ENCODE measurements at regions not wholly inside any gene's neighbourhood (a gene's known extent, or its start where the extent isn't known, plus 50 kb on each side); places are given as distances from the start of the nearest gene placed in this dataset.

DNA sequence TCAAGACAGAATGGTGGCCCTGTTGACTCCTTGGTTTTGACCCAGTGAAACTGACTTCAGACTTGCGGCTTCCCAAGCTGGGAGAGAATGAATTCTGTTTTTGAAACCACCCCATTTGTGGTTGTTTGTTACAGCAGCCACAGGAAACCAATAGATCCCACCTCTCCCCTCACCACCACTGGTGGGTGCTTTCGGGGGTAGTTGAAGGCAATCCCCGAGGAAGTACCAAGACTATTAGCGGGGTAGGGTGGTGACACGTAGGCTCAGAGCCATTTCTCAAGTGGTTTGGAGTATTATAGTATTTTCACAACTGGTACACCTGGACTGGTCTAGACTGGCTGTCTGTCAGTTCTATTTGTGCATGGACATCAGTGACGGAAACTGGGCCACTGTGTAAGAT, 189.1 kb upstream of the RBPJ start:
- no peak for DNase-seq
- H3K27me3 Mint-ChIP-seq, result peaks cover 7% of the 10 kb centered on the region
- peaks cover 13% of the 10 kb centered on the region for H3K9me3 Mint-ChIP-seq
- H3K36me3 Mint-ChIP-seq (ENCODE audit: low read depth), result no peaks in the 10 kb centered on the region
- H3K4me1 Mint-ChIP-seq (ENCODE audit: low read depth), result peaks cover 45% of the 10 kb centered on the region
- H3K4me3 Mint-ChIP-seq, result no peak overlapping the region
- H3K27ac Mint-ChIP-seq, result peak overlapping the region; percentile 23

DNA sequence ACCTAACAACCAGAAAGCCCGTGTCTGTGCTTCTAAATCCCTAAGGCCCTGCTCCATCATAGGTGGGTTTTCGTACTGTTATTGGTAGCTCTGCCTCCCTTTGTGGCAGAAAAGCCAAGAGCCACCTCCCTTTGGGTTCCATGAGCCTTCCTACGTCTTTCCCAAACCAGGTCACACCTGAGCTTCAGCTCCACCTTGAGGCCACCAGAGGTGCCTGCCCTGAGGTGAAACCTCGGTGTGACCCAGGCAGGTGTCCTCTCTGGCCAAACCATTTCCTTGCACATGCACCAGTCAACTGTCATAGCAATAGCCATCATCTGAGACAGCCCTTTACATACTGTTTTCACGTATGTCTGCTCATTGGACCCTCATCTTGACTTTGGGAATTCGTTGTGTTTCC, 188.0 kb upstream of the RBPJ start:
- peaks cover 13% of the 10 kb centered on the region for H3K9me3 Mint-ChIP-seq
- DNase-seq, result no peak
- no peaks in the 10 kb centered on the region for H3K36me3 Mint-ChIP-seq (ENCODE audit: low read depth)
- H3K4me3 Mint-ChIP-seq, result no peak overlapping the region
- peaks cover 5% of the 10 kb centered on the region for H3K27me3 Mint-ChIP-seq
- peaks cover 45% of the 10 kb centered on the region for H3K4me1 Mint-ChIP-seq (ENCODE audit: low read depth)
- H3K27ac Mint-ChIP-seq, result no peak overlapping the region

GRCh38 chr4:26133840-26134239, 187.0 kb upstream of the RBPJ start:
- peaks cover 45% of the 10 kb centered on the region for H3K4me1 Mint-ChIP-seq (ENCODE audit: low read depth)

GRCh38 chr4:26135331-26135730, 185.5 kb upstream of the RBPJ start:
- no peak overlapping the region for H3K27ac Mint-ChIP-seq
- H3K4me1 Mint-ChIP-seq (ENCODE audit: low read depth), result peaks cover 52% of the 10 kb centered on the region

More at GRCh38 chr4:26133840-26134239, 187.0 kb upstream of the RBPJ start:
- Mint-ChIP-seq H3K4me3 (no peak overlapping the region), H3K27me3 (peaks cover 5% of the 10 kb centered on the region), H3K9me3 (peaks cover 9% of the 10 kb centered on the region), H3K36me3 (ENCODE audit: low read depth) (no peaks in the 10 kb centered on the region), H3K27ac (no peak overlapping the region)
- no peak for DNase-seq

DNA sequence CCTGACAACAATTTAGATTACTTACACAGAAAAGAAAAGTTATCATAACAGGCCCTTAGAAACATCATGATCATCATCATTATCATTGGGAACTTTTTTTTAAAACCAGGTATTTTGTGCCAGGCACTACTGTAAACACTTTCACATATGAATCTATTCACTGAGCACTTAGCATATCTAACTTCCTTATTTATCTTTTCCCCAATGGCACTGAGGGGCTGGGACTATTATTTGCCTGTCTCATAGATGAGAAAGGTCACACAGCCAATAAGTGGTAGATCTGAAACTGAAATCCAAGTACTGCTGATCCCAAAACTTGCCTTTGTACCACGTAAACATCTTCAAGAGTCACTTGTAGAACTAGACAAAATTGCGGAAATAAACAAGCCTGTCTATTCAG, 184.2 kb upstream of the RBPJ start:
- no peak overlapping the region for H3K4me3 Mint-ChIP-seq
- peaks cover 5% of the 10 kb centered on the region for H3K27me3 Mint-ChIP-seq
- H3K27ac Mint-ChIP-seq, result no peak overlapping the region
- H3K4me1 Mint-ChIP-seq (ENCODE audit: low read depth), result peaks cover 41% of the 10 kb centered on the region
- no peaks in the 10 kb centered on the region for H3K36me3 Mint-ChIP-seq (ENCODE audit: low read depth)
- peaks cover 4% of the 10 kb centered on the region for H3K9me3 Mint-ChIP-seq
- DNase-seq, result no peak

More at GRCh38 chr4:26135331-26135730, 185.5 kb upstream of the RBPJ start:
- H3K9me3 Mint-ChIP-seq, result peaks cover 6% of the 10 kb centered on the region
- peaks cover 5% of the 10 kb centered on the region for H3K27me3 Mint-ChIP-seq
- no peak for DNase-seq
- H3K4me3 Mint-ChIP-seq, result no peak overlapping the region
- no peaks in the 10 kb centered on the region for H3K36me3 Mint-ChIP-seq (ENCODE audit: low read depth)

- Mint-ChIP-seq H3K9me3 (peaks cover 4% of the 10 kb centered on the region), H3K36me3 (ENCODE audit: low read depth) (no peaks in the 10 kb centered on the region), H3K4me1 (ENCODE audit: low read depth) (peaks cover 41% of the 10 kb centered on the region), H3K27me3 (peaks cover 5% of the 10 kb centered on the region), H3K27ac (no peak overlapping the region), H3K4me3 (no peak overlapping the region)
- DNase-seq, result no peak
Measured at GRCh38 chr4:26137288-26137687, 183.5 kb upstream of the RBPJ start.

DNA sequence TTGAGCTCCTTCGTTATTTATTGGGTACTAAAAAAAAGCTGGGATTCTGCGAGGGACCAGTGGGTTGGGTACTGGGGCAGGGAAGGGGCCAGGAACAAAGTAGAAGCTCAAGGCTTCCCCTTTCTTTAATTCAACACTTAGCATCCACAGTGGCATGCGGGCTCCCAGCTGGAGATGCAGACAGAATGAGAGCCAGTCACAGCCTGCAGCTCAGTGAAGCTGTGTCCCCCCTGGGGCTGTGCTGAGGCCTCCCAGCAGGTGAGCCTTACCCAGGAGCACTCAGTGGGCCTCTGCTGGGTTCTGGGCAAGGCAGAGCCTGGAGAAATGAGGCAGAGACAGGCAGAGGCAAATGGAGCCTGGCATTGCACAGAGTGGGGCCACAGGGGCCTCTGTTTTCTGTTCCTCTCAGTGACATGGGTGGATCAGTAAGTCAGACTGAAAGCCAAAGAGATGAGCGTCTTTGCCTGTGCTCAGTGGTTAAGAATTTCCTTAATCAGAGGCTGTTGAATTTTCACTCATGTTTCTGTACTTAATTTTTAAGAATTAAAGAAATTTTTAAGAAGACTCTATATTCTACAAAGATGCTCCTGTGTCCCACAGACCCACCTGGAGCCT, 181.4 kb upstream of the RBPJ start:
- Mint-ChIP-seq H3K9me3 (peaks cover 4% of the 10 kb centered on the region), H3K4me1 (ENCODE audit: low read depth) (peaks cover 24% of the 10 kb centered on the region), H3K4me3 (no peak overlapping the region), H3K36me3 (ENCODE audit: low read depth) (no peaks in the 10 kb centered on the region), H3K27me3 (peaks cover 7% of the 10 kb centered on the region), H3K27ac (no peak overlapping the region)
- DNase-seq, result no peak

- Mint-ChIP-seq H3K27ac (no peak overlapping the region), H3K36me3 (ENCODE audit: low read depth) (no peaks in the 10 kb centered on the region), H3K9me3 (no peaks in the 10 kb centered on the region), H3K4me1 (ENCODE audit: low read depth) (peaks cover 32% of the 10 kb centered on the region), H3K27me3 (peaks cover 3% of the 10 kb centered on the region), H3K4me3 (no peak overlapping the region)
- DNase-seq, result no peak
Measured at GRCh38 chr4:26140150-26140898, 180.5 kb upstream of the RBPJ start.

GRCh38 chr4:26141051-26141721, 179.6 kb upstream of the RBPJ start:
- Mint-ChIP-seq H3K9me3 (no peaks in the 10 kb centered on the region), H3K36me3 (ENCODE audit: low read depth) (no peaks in the 10 kb centered on the region), H3K4me3 (no peak overlapping the region), H3K27me3 (peaks cover 2% of the 10 kb centered on the region), H3K27ac (peak overlapping the region; percentile 16), H3K4me1 (ENCODE audit: low read depth) (peaks cover 38% of the 10 kb centered on the region)
- no peak for DNase-seq

- no peaks in the 10 kb centered on the region for H3K36me3 Mint-ChIP-seq (ENCODE audit: low read depth)
- peaks cover 42% of the 10 kb centered on the region for H3K4me1 Mint-ChIP-seq (ENCODE audit: low read depth)
- H3K27me3 Mint-ChIP-seq, result peaks cover 2% of the 10 kb centered on the region
- no peaks in the 10 kb centered on the region for H3K9me3 Mint-ChIP-seq
- no peak overlapping the region for H3K4me3 Mint-ChIP-seq
- DNase-seq, result no peak
- H3K27ac Mint-ChIP-seq, result peak overlapping the region; percentile 16
Measured at GRCh38 chr4:26141911-26142638, 178.7 kb upstream of the RBPJ start.

DNA sequence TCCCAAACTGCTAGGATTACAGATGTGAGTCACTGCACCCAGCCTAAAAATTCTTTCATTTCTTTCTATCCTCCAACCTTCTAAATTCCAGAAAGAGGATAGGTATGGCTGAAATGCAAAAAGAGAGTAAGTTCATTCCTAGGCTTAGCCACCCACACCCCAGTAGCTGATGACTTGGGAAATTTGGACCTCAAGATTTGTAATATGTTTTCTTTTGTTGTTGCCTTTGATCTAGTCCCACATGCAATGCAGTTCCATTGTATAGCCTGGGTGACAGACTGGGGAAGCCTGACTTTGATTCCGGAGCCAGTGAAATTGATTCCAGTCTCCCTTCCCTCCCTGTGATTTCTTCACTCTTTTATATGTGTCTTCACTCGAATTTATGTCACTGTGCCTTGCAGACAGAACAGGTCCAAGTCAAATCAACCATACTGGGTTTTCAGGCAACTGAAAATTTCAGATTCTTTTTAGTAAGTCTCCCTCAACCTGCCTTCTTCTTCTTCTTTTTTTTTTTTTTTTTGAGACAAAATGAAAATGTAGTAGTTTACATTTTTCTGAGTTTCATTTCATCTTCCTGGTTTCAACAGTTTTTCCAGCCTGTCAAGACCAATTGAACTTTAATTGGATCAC, 176.2 kb upstream of the RBPJ start:
- H3K27me3 Mint-ChIP-seq, result peaks cover 7% of the 10 kb centered on the region
- H3K4me1 Mint-ChIP-seq (ENCODE audit: low read depth), result peaks cover 52% of the 10 kb centered on the region
- no peaks in the 10 kb centered on the region for H3K36me3 Mint-ChIP-seq (ENCODE audit: low read depth)
- peak overlapping the region; percentile 8 for H3K4me3 Mint-ChIP-seq
- H3K27ac Mint-ChIP-seq, result peak overlapping the region; percentile 89
- H3K9me3 Mint-ChIP-seq, result peaks cover 2% of the 10 kb centered on the region
- no peak for DNase-seq

DNA sequence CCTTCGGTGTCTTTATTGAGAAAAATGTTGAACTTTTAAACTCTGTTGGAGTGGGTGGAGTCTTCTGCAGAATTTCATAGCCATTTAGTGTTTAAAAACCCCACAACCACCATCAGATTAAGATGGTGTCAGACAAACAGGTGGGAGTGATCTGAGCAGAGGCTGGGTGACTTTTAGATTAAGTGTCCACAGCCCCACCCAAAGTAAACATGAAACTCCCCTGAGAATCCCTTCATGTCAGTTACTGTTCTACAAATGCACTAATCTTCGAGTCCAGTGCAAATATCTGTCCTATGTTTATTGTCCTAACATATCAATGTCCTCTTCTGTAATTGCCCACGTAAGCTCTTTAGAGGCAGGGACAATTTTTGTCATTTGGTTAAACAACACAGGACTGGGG, 175.6 kb upstream of the RBPJ start:
- Mint-ChIP-seq H3K27ac (peak overlapping the region; percentile 89), H3K27me3 (peaks cover 7% of the 10 kb centered on the region)

GRCh38 chr4:26148927-26149326, 171.9 kb upstream of the RBPJ start:
- Mint-ChIP-seq H3K4me1 (ENCODE audit: low read depth) (peaks cover 69% of the 10 kb centered on the region), H3K9me3 (peaks cover 4% of the 10 kb centered on the region), H3K27me3 (peaks cover 4% of the 10 kb centered on the region), H3K27ac (no peak overlapping the region), H3K4me3 (no peak overlapping the region), H3K36me3 (ENCODE audit: low read depth) (no peaks in the 10 kb centered on the region)
- DNase-seq, result no peak

More for the DNA sequence above, 175.6 kb upstream of the RBPJ start:
- peaks cover 53% of the 10 kb centered on the region for H3K4me1 Mint-ChIP-seq (ENCODE audit: low read depth)
- H3K9me3 Mint-ChIP-seq, result peaks cover 4% of the 10 kb centered on the region
- no peaks in the 10 kb centered on the region for H3K36me3 Mint-ChIP-seq (ENCODE audit: low read depth)
- H3K4me3 Mint-ChIP-seq, result no peak overlapping the region
- no peak for DNase-seq

DNA sequence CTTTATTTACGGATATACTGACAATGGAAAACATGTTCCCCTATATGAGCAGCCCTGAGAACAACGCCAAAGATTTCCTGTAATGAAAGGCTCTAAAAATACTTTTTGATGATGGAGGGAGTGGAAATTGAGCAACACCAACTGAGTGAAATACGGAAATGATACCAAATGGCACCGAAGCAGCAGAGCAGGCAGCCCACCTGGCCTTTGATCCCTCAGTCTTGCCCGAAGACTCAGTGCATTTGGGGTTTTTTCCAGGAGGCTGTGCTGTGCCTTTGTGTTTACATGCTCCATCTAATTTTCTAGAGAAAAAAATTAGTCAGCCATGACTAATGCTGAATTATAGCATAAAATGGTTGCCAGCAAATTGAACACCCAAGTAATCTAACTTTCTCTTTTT, 169.9 kb upstream of the RBPJ start:
- Mint-ChIP-seq H3K36me3 (ENCODE audit: low read depth) (no peaks in the 10 kb centered on the region), H3K9me3 (peaks cover 4% of the 10 kb centered on the region), H3K4me3 (no peak overlapping the region), H3K27ac (peak overlapping the region; percentile 85), H3K4me1 (ENCODE audit: low read depth) (peaks cover 58% of the 10 kb centered on the region), H3K27me3 (peaks cover 4% of the 10 kb centered on the region)
- no peak for DNase-seq

Data from activated T-cell treated with anti-CD3 and anti-CD28 coated beads, Interleukin-2, amount 50 U/mL, for 24 hours (primary cell).